ENCODE measurements at regions not wholly inside any gene's neighbourhood (a gene's known extent, or its start where the extent isn't known, plus 50 kb on each side); places are given as distances from the start of the nearest gene placed in this dataset.

DNA sequence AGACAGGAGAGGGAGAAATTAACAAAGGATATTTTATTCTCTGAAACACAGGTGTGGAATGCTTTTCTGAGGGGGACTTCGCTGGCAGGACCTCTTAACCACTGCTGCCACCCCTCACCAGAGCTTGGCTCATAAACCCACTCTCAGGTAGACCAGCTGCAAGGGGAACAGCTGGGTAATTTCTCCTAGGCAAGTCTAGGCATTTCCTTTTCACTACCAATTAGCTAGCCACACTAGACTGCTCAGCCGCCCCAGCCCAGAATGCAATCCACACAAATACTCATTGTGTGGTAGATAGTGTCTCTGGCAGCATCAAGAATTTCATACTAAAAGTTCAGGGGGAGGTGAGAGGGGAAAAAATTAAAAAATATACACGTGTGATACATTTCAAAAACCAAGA lies 267.6 kb upstream of the ID4 start:
- no peak for TF ChIP-seq GATA2 (IDR thresholded peaks at IDR 0.05; ENCODE audit: low read depth, low read length)
- TF ChIP-seq GATA3 (IDR thresholded peaks at IDR 0.05; ENCODE audit: low read depth, low read length): no peak
